ENCODE measurements at regions not wholly inside any gene's neighbourhood (a gene's known extent, or its start where the extent isn't known, plus 50 kb on each side); places are given as distances from the start of the nearest gene placed in this dataset.

GRCh38 chr4:152091405-152091804 lies 330.6 kb upstream of the GATB start:
- no peak for DNase-seq (ENCODE audit: low read depth)
- TF ChIP-seq CTCF (IDR thresholded peaks at IDR 0.05; ENCODE audit: insufficient read depth, low read length), result no peak
- no peak overlapping the region for H3K4me3 ChIP-seq (ENCODE audit: low read depth, low read length)

- TF ChIP-seq CTCF (IDR thresholded peaks at IDR 0.05; ENCODE audit: insufficient read depth, low read length), result no peak
- H3K4me3 ChIP-seq (ENCODE audit: low read depth, low read length), result no peak overlapping the region
- DNase-seq (ENCODE audit: low read depth), result no peak
These were observed 329.7 kb upstream of the GATB start for GRCh38 chr4:152090543-152090942.

- H3K4me3 ChIP-seq (ENCODE audit: low read depth, low read length), result no peak overlapping the region
- no peak for DNase-seq (ENCODE audit: low read depth)
- TF ChIP-seq CTCF (IDR thresholded peaks at IDR 0.05; ENCODE audit: insufficient read depth, low read length), result no peak
These were observed 328.8 kb upstream of the GATB start for GRCh38 chr4:152089584-152089983.

- TF ChIP-seq CTCF (IDR thresholded peaks at IDR 0.05; ENCODE audit: insufficient read depth, low read length), result no peak
- DNase-seq (ENCODE audit: low read depth), result no peak
These were observed 326.5 kb upstream of the GATB start for GRCh38 chr4:152087335-152087734.

GRCh38 chr4:152085657-152086056 lies 324.9 kb upstream of the GATB start:
- no peak for DNase-seq (ENCODE audit: low read depth)
- no peak overlapping the region for H3K4me3 ChIP-seq (ENCODE audit: low read depth, low read length)
- TF ChIP-seq CTCF (IDR thresholded peaks at IDR 0.05; ENCODE audit: insufficient read depth, low read length), result no peak

More at GRCh38 chr4:152087335-152087734, 326.5 kb upstream of the GATB start:
- no peak overlapping the region for H3K4me3 ChIP-seq (ENCODE audit: low read depth, low read length)

GRCh38 chr4:152083338-152083737 lies 322.5 kb upstream of the GATB start:
- no peak for TF ChIP-seq CTCF (IDR thresholded peaks at IDR 0.05; ENCODE audit: insufficient read depth, low read length)
- DNase-seq (ENCODE audit: low read depth), result no peak
- no peak overlapping the region for H3K4me3 ChIP-seq (ENCODE audit: low read depth, low read length)

GRCh38 chr4:152081024-152081423 lies 320.2 kb upstream of the GATB start:
- DNase-seq (ENCODE audit: low read depth), result no peak
- no peak for TF ChIP-seq CTCF (IDR thresholded peaks at IDR 0.05; ENCODE audit: insufficient read depth, low read length)
- no peak overlapping the region for H3K4me3 ChIP-seq (ENCODE audit: low read depth, low read length)
